Chondrocyte (in vitro differentiated cells): ENCODE measurements at regions not wholly inside any gene's neighbourhood (a gene's known extent, or its start where the extent isn't known, plus 50 kb on each side); places are given as distances from the start of the nearest gene placed in this dataset.
"Not testable (repeated sequence)": the region's sequence is repeated elsewhere in the genome, so short reads cannot be mapped to it uniquely, and the experiment has no call there.

Source experiments
- DNase-seq: peaks from one replicate; pipeline ENCODE4 v3.0.0; 2021; ENCODE audit warnings: mixed read lengths, low spot score
- H3K27ac Mint-ChIP-seq: one replicate; pipeline ENCODE4 v1.8.0; 2021; ENCODE audit warnings: mild to moderate bottlenecking, moderate library complexity, mixed read lengths; ENCODE audit not compliant: unreplicated experiment
- H3K27me3 Mint-ChIP-seq: 2 replicates; pipeline ENCODE4 v1.8.0; 2021; ENCODE audit warnings: low read depth, mixed read lengths
- H3K36me3 Mint-ChIP-seq: 2 replicates; pipeline ENCODE4 v1.8.0; 2021; ENCODE audit warnings: low read depth, mixed read lengths
- H3K4me1 Mint-ChIP-seq: 2 replicates; pipeline ENCODE4 v1.8.0; 2021; ENCODE audit warnings: low read depth, mild to moderate bottlenecking, mixed read lengths
- H3K4me3 Mint-ChIP-seq: one replicate; pipeline ENCODE4 v1.8.0; 2021; ENCODE audit warnings: mild to moderate bottlenecking, moderate library complexity, mixed read lengths; ENCODE audit not compliant: unreplicated experiment
- H3K9me3 Mint-ChIP-seq: 2 replicates; pipeline ENCODE4 v1.8.0; 2021; ENCODE audit warnings: low read depth, mixed read lengths
- TF ChIP-seq, protein P1 (sequence below): fragments of 200-600 bp; sonication (generic); IDR thresholded peaks from 2 replicates; pipeline ENCODE4 v1.5.0; 2021; ENCODE audit warnings: antibody characterized with exemption, mild to moderate bottlenecking, moderate library complexity

DNA sequence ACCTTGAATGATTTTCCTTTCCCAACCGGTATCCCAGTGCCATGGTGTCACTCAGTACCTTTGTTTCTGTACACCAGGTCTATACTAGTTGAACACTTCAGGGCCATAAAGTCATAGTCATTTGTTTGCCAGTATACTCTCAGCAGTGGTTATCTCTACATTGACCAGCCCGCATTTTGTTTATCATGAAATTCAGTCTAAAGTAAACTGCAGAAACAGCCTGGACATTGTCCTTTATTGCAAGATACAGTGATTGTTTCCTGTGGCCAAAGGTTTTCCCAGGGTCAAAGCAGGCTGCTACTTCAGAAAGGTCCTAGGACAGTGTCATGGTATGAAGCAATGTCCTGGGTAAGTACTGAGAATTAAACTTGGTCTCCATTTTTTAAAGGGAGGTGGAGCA is 407.4 kb downstream of the RWDD3 start:
- Mint-ChIP-seq H3K4me3 (no peak overlapping the region), H3K4me1 (no peaks in the 10 kb centered on the region), H3K27me3 (peaks cover under 1% of the 10 kb centered on the region), H3K36me3 (no peaks in the 10 kb centered on the region), H3K9me3 (peaks cover 9% of the 10 kb centered on the region), H3K27ac (no peak overlapping the region)
- TF ChIP-seq, protein P1, sequence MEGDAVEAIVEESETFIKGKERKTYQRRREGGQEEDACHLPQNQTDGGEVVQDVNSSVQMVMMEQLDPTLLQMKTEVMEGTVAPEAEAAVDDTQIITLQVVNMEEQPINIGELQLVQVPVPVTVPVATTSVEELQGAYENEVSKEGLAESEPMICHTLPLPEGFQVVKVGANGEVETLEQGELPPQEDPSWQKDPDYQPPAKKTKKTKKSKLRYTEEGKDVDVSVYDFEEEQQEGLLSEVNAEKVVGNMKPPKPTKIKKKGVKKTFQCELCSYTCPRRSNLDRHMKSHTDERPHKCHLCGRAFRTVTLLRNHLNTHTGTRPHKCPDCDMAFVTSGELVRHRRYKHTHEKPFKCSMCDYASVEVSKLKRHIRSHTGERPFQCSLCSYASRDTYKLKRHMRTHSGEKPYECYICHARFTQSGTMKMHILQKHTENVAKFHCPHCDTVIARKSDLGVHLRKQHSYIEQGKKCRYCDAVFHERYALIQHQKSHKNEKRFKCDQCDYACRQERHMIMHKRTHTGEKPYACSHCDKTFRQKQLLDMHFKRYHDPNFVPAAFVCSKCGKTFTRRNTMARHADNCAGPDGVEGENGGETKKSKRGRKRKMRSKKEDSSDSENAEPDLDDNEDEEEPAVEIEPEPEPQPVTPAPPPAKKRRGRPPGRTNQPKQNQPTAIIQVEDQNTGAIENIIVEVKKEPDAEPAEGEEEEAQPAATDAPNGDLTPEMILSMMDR = no peak
- DNase-seq = no peak

DNA sequence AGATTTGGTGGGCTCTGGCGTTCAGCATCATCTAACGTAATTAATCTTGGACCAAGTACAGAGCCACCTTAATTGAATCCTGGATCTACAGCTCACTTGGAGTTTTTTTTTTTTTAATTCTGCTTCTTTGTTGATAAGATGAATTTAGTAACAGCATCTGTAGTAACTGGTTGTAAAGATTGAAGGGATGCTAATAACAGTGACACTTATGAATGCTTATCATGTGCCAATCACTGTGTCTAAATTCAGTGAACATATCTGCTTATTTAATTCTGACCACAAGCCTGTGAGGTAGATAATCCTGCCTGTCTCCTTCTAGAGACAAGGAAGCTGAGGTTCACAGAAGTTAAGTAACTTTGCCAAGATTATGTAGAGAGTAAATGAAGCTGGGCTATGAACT is 408.0 kb downstream of the RWDD3 start:
- no peaks in the 10 kb centered on the region for H3K36me3 Mint-ChIP-seq
- H3K4me3 Mint-ChIP-seq = no peak overlapping the region
- TF ChIP-seq, protein P1 = no peak
- no peak for DNase-seq
- no peaks in the 10 kb centered on the region for H3K4me1 Mint-ChIP-seq
- no peaks in the 10 kb centered on the region for H3K27me3 Mint-ChIP-seq
- H3K27ac Mint-ChIP-seq = no peak overlapping the region
- H3K9me3 Mint-ChIP-seq = peaks cover 13% of the 10 kb centered on the region

DNA sequence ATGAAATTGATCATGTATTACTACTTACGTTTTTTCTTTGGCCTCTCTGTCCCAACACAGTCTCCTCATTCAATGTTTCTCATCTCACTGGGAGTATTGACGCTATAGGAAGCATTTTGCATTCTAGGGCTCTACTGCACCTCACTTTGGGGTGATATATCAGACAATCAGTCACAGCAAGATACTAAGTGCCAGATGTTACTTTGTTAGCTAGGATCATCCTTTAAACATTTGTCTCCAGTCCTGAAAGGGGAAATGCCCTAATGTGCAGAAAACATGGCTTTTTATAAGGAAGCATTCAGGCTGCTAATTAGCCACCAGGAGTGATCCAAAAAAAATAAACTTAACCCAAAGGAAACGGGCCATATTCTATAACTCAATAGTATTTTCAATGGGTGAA is 409.1 kb downstream of the RWDD3 start:
- Mint-ChIP-seq H3K9me3 (peaks cover 13% of the 10 kb centered on the region), H3K27ac (no peak overlapping the region), H3K4me3 (no peak overlapping the region), H3K36me3 (no peaks in the 10 kb centered on the region), H3K4me1 (no peaks in the 10 kb centered on the region), H3K27me3 (no peaks in the 10 kb centered on the region)
- no peak for DNase-seq
- TF ChIP-seq, protein P1 = no peak

DNA sequence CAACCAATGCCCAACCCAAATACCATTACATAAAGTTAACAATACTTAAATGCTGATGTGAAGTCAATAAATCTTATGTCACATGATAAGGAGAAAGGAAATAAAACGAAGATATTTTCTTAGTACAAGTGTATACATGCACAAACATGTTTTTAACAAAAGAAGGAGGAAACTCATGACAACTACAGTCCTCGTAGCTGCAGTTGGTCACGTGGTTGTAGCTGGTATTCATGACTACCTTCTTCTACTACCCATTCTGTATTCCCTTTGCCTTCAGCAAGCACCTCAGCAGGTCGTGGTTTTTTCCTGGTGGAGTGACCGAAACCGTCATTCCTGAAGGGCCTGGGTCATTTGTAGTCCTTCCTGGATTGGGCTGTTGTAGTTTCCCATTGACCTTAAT is 411.1 kb downstream of the RWDD3 start:
- H3K4me3 Mint-ChIP-seq, H3K4me1 Mint-ChIP-seq, H3K36me3 Mint-ChIP-seq, DNase-seq, H3K27me3 Mint-ChIP-seq, H3K27ac Mint-ChIP-seq: not testable (repeated sequence)
- peaks cover 16% of the 10 kb centered on the region for H3K9me3 Mint-ChIP-seq

DNA sequence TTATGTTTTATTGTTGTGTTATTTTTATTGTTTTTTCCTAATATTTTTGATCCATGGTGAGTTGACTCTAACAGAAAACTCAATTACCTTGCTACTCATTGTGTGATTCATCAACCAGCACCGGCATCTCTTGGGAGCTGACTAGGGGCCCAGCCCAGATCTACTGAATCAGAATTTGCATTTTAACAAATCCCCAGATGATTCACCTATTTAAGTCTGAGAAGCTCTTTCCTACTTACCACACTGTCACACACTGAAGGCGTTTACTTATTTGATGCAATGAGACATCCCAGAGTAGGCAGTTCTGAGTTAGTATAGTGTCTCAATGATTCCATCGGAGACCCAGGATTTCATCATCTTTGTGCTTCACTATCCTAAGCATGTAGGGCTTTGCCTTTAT is 416.6 kb downstream of the RWDD3 start:
- TF ChIP-seq, protein P1 = no peak
- Mint-ChIP-seq H3K27ac (no peak overlapping the region), H3K4me1 (no peaks in the 10 kb centered on the region)

DNA sequence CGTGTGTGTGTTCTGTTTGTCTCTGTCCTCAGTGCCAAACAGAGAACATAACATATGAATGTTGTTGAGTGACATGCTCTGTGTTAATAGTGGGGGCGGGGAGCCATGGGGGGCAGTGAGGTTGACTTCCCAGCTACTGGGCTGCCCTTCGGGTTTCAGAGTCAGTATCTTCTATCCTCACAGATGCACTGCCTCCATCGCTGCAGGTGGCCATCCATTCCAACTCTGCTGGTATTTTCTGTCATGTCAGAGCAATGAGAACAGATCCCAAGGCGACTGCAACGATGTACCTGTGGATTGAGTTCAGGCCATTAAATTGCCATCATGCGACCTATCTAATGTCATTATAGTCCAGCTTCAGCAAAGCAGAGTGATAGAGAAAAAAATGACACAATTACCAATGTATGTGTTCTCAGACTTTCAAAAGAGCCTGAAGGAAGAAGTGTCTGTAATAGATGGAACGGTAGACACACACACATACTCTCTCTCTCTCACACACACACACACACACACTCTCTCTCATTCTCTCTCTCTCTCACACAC is 418.5 kb downstream of the RWDD3 start:
- DNase-seq = no peak
- Mint-ChIP-seq H3K4me3 (no peak overlapping the region), H3K27ac (no peak overlapping the region)

More for the DNA sequence above, 416.6 kb downstream of the RWDD3 start:
- H3K27me3 Mint-ChIP-seq = peaks cover 2% of the 10 kb centered on the region
- no peaks in the 10 kb centered on the region for H3K36me3 Mint-ChIP-seq
- DNase-seq = no peak
- peaks cover 9% of the 10 kb centered on the region for H3K9me3 Mint-ChIP-seq
- no peak overlapping the region for H3K4me3 Mint-ChIP-seq

More for the DNA sequence above, 418.5 kb downstream of the RWDD3 start:
- no peaks in the 10 kb centered on the region for H3K36me3 Mint-ChIP-seq
- H3K27me3 Mint-ChIP-seq = peaks cover 2% of the 10 kb centered on the region
- H3K9me3 Mint-ChIP-seq = peaks cover 3% of the 10 kb centered on the region
- TF ChIP-seq, protein P1 = no peak
- no peaks in the 10 kb centered on the region for H3K4me1 Mint-ChIP-seq
